ENCODE measurements at regions not wholly inside any gene's neighbourhood (a gene's known extent, or its start where the extent isn't known, plus 50 kb on each side); places are given as distances from the start of the nearest gene placed in this dataset.

- no peak for DNase-seq
Observed at GRCh38 chr15:97653896-97654295, 306.6 kb upstream of the ARRDC4 start.

- DNase-seq = no peak
Observed at GRCh38 chr15:97654481-97655076, 305.9 kb upstream of the ARRDC4 start.

GRCh38 chr15:97661796-97662195, 298.7 kb upstream of the ARRDC4 start:
- DNase-seq = no peak

- DNase-seq = no peak
Observed at GRCh38 chr15:97672586-97672985, 287.9 kb upstream of the ARRDC4 start.

- DNase-seq = no peak
Observed at GRCh38 chr15:97678656-97679055, 281.8 kb upstream of the ARRDC4 start.

- no peak for DNase-seq
Observed at GRCh38 chr15:97679106-97679688, 281.3 kb upstream of the ARRDC4 start.

- DNase-seq = no peak
Observed at GRCh38 chr15:97680606-97681220, 279.8 kb upstream of the ARRDC4 start.

GRCh38 chr15:97683831-97684230, 276.7 kb upstream of the ARRDC4 start:
- DNase-seq = no peak

- DNase-seq = no peak
Observed at GRCh38 chr15:97684249-97684648, 276.3 kb upstream of the ARRDC4 start.

- DNase-seq = no peak
Observed at GRCh38 chr15:97686324-97686723, 274.2 kb upstream of the ARRDC4 start.

GRCh38 chr15:97687654-97688053, 272.8 kb upstream of the ARRDC4 start:
- no peak for DNase-seq

- no peak for DNase-seq
Observed at GRCh38 chr15:97688177-97688576, 272.3 kb upstream of the ARRDC4 start.

- DNase-seq = no peak
Observed at GRCh38 chr15:97688886-97689285, 271.6 kb upstream of the ARRDC4 start.

- no peak for DNase-seq
Observed at GRCh38 chr15:97691078-97691477, 269.4 kb upstream of the ARRDC4 start.

GRCh38 chr15:97691799-97692198, 268.7 kb upstream of the ARRDC4 start:
- DNase-seq = no peak

GRCh38 chr15:97692301-97693015, 268.0 kb upstream of the ARRDC4 start:
- DNase-seq = no peak

- no peak for DNase-seq
Observed at GRCh38 chr15:97694456-97694855, 266.0 kb upstream of the ARRDC4 start.

- DNase-seq = no peak
Observed at GRCh38 chr15:97703400-97703799, 257.1 kb upstream of the ARRDC4 start.

GRCh38 chr15:97706059-97706458, 254.4 kb upstream of the ARRDC4 start:
- DNase-seq = no peak

GRCh38 chr15:97708252-97708651, 252.3 kb upstream of the ARRDC4 start:
- no peak for DNase-seq

GRCh38 chr15:97712530-97712929, 248.0 kb upstream of the ARRDC4 start:
- DNase-seq = no peak

GRCh38 chr15:97717806-97718205, 242.7 kb upstream of the ARRDC4 start:
- DNase-seq = no peak

- DNase-seq = no peak
Observed at GRCh38 chr15:97718509-97718908, 242.0 kb upstream of the ARRDC4 start.

- DNase-seq = no peak
Observed at GRCh38 chr15:97728791-97729190, 231.7 kb upstream of the ARRDC4 start.

Data from activated CD4-positive, alpha-beta T cell treated with anti-CD3 and anti-CD28 coated beads for 4 hours (primary cell).